ENCODE measurements at regions not wholly inside any gene's neighbourhood (a gene's known extent, or its start where the extent isn't known, plus 50 kb on each side); places are given as distances from the start of the nearest gene placed in this dataset.
"Not testable (repeated sequence)": the region's sequence is repeated elsewhere in the genome, so short reads cannot be mapped to it uniquely, and the experiment has no call there.

DNA sequence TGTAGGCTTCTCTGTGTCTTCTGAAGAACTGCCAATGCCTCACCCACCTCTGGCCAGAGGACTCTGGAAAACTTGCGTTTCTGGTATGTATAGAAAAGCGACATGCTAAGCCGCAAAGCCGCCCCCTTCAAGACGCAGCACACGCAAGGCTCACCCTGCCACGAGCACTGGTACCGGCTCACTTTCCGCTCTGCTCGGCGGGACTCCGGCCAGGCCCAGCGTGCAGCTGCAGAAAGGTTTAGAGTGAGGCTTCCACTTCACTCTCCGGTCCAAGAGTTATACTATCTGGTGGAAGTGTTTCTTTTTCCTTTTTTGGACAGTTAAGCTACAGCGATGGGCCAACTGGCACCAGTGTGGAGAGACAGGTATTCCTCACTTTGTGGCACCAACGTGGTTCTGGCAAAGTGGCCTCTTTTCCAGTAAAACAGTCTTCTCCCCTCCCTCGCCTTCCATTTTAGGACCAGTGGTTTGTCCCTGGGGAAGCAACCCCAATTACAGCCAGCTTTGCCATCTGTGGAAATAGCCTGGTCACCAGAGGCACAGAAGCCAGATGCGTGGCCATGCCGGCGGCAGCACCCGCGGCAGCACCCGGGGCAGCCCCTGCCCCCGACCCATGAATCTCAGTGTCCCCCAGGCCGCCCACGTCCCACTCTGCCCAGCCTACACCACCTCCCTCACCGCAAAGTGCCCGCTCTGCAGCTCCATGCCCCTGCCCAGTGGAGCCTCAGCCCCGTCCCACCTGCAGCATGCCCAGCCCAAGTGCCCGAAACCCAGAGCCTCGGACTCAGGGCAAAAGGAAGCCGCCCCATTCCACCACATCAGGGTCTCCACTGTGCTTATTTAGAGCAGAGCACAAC is 91.6 kb upstream of the CTDP1 start:
- TF ChIP-seq, protein P1, sequence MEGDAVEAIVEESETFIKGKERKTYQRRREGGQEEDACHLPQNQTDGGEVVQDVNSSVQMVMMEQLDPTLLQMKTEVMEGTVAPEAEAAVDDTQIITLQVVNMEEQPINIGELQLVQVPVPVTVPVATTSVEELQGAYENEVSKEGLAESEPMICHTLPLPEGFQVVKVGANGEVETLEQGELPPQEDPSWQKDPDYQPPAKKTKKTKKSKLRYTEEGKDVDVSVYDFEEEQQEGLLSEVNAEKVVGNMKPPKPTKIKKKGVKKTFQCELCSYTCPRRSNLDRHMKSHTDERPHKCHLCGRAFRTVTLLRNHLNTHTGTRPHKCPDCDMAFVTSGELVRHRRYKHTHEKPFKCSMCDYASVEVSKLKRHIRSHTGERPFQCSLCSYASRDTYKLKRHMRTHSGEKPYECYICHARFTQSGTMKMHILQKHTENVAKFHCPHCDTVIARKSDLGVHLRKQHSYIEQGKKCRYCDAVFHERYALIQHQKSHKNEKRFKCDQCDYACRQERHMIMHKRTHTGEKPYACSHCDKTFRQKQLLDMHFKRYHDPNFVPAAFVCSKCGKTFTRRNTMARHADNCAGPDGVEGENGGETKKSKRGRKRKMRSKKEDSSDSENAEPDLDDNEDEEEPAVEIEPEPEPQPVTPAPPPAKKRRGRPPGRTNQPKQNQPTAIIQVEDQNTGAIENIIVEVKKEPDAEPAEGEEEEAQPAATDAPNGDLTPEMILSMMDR (IDR thresholded peaks at IDR 0.05; ENCODE audit: insufficient read depth, low read depth, low read length, missing control alignments), result no peak
- no peak overlapping the region for H3K4me3 ChIP-seq (ENCODE audit: low read depth, low read length)
- no peak for DNase-seq (ENCODE audit: low read depth)

DNA sequence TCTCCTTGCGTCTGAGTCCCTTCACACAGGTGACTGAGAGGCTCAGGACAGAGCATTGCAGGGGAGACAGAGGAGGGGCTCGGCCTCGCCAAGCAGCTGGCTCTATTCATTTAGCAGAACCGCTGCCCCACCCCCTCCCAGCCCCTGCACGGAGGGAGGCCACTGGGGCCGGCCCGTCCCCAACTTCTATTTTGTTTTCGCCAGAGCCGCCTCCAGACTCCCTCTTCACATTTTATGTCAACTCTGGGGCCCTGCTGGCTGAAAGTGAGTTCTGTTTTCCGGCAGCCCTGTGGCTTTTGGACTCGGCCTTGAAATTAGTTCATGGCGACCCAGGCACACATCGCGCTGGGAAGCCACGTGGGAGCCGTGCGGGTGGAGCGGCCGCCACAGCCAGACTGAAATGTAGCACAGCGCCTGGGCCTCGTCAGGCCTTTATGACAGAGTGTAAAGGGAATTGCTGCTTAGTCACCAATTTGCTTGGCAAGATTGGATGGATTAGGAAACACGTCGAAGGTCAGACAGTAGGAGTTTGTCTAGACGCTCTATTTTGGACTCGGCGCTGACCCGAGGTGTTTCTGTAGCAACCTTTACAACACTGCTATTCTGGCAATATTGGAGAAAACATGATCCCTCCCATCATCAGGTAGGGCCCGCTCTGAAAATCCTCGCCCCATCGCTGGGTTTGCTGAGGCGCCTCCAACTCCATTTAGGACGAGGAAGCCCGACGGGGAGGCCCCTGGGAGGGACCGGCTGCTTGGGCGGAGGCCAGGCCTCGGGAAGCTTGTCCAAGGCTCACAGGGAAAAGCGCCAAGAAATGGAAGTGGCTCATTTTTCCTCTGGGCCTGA is 90.7 kb upstream of the CTDP1 start:
- no peak for DNase-seq (ENCODE audit: low read depth)
- TF ChIP-seq, protein P1 (IDR thresholded peaks at IDR 0.05; ENCODE audit: insufficient read depth, low read depth, low read length, missing control alignments), result no peak
- H3K4me3 ChIP-seq (ENCODE audit: low read depth, low read length), result no peak overlapping the region

DNA sequence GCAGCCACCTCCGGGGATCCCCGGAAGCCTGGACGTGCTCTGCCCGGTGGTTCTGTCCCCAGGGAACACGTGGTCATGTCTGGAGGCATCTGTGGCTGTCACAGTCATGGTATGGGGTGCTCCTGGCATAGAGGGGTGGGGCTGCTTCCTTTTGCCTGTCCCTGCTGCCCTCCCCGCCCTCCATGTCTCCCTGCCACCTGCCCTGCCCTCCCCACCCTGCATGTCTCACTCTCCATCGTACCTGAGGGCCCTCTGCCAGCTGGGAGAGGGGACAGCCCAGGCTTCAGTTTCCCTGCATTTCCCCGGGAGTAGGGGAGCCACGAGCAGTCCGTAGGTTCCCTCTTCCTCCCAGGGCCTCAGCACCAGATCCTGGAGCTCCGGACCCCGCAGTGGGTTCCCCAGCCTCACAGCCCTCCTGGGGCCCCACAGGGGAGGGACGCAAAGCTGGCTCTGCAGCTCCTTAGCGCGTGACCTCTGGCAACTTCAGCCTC is 90.0 kb upstream of the CTDP1 start:
- no peak overlapping the region for H3K4me3 ChIP-seq (ENCODE audit: low read depth, low read length)
- no peak for DNase-seq (ENCODE audit: low read depth)
- TF ChIP-seq, protein P1 (IDR thresholded peaks at IDR 0.05; ENCODE audit: insufficient read depth, low read depth, low read length, missing control alignments), result no peak

DNA sequence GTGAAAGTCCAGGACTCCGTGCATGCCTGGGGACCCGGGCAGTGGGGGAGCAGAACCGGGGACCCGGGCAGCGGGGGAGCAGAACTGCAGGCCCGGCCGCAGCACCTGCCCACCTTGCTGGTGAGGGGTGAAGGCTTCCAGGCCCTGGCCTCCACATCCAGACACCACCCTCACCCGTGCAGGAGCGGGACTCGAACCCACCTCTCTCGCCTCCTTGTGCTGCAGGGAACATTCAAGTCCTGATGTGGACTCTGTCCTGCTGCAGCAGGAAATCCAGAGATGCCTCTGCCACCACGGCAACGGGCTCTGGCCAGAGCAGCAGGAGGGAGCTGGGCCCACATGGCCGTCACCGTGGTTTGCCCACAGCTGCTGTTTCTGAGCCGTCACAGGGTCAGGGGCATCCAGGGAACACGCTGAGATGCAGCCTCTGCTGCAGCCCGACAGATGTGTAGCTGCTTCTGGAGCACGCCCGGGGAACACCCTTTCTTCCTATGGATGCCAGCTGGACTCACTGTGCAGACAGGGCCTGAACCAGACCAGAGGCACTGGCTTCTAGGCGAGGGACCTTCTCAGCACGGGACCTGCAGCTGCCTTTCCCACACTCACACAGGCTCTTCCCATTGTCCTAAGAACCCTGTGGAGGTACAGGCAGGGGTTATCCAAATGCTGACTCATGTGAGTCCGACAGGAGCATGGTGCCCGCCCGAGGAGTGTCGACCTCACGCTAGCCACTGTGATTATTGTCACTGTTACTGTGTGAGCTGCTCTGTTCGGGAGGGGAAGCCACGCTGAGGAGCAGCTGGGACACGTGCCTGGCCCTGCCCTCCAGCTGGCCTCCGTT is 89.2 kb upstream of the CTDP1 start:
- no peak overlapping the region for H3K4me3 ChIP-seq (ENCODE audit: low read depth, low read length)
- DNase-seq (ENCODE audit: low read depth), result no peak
- TF ChIP-seq, protein P1 (IDR thresholded peaks at IDR 0.05; ENCODE audit: insufficient read depth, low read depth, low read length, missing control alignments), result no peak

- no peak for DNase-seq (ENCODE audit: low read depth)
- H3K4me3 ChIP-seq (ENCODE audit: low read depth, low read length), result no peak overlapping the region
- TF ChIP-seq, protein P1 (IDR thresholded peaks at IDR 0.05; ENCODE audit: insufficient read depth, low read depth, low read length, missing control alignments), result no peak
Observed at GRCh38 chr18:79591032-79591308, 88.6 kb upstream of the CTDP1 start.

DNA sequence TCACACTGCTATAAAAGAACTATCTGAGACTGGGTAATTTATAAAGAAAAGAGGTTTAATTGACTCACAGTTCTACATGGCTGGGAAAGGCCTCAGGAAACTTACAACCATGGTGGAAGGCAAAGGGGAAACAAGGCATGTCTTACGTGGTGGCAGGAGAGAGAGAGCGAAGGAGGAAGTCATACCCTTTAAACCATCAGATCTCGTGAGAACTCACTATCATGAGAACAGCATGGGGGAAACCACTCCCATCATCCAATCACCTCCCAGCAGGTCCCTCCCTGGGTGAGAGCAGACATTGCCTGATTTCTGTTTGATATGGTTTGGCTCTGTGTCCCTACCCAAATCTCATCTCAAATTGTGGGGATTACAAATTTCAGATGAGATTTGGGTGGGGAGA is 86.9 kb upstream of the CTDP1 start:
- H3K4me3 ChIP-seq (ENCODE audit: low read depth, low read length); DNase-seq (ENCODE audit: low read depth): not testable (repeated sequence)
